Central memory CD4-positive, alpha-beta T cell (primary cell): ENCODE measurements at regions not wholly inside any gene's neighbourhood (a gene's known extent, or its start where the extent isn't known, plus 50 kb on each side); places are given as distances from the start of the nearest gene placed in this dataset.
A peak's percentile ranks its signal among the peaks of the same experiment; 100 is the strongest.

ENCODE experiments used
- DNase-seq: peaks from one replicate; pipeline ENCODE4 v3.0.0; 2022

- no peak for DNase-seq
Measured at GRCh38 chr7:130970696-130971095, 236.7 kb upstream of the KLF14 start.

DNA sequence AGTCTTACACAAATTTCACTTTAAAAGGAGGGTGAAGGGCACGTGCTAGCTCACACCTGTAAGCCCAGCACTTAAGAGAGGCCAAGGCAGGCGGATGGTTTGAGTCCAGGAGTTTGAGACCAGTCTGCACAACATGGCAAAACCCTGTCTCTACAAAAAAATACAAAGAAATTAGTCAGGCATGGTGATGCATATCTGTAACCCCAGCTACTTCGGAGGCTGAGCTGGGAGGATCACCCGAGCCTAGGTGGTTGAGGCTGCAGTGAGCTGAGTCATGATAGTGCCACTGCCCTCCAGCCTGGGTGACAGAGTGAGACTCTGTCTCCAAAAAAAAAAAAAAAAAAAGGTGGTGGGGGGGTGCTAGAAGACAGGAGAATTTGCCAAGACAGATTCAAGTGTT is 237.3 kb upstream of the KLF14 start:
- no peak for DNase-seq

DNA sequence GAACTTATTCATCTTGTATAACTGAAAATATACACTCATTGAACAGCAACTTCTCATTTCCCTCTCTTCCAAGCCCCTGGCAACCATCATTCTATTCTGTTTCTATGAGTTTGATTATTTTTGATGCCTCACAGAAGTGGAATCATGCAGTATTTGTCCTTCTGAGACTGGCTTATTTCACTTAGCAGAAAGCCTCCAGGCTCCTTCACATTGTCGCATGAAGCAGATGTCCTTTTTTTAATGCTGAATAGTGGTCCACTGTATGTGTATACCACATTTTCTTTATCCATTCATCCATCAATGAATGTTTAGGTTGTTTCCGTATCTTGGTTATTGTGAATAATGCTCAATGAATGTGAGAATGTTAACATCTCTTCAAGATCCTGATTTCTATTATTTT is 238.2 kb upstream of the KLF14 start:
- no peak for DNase-seq

DNA sequence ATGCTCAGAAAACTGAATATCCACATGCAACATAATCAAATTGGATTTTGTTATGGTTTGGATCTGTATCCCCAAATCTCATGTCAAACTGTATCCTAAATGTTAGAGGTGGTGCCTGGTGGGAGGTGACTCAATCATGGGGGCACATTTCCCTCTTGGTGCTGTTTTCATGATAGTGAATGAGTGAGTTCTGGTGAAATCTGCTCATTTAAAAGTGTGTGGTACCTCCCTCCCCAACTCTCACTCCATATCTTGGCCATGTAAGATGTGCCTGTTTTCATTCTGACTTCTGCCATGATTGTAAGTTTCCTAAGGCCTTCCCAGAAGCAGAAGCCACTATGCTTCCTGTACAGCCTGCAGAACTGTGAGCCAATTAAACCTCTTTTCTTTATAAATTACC is 239.6 kb upstream of the KLF14 start:
- no peak for DNase-seq

GRCh38 chr7:130974169-130974568 is 240.2 kb upstream of the KLF14 start:
- no peak for DNase-seq

DNA sequence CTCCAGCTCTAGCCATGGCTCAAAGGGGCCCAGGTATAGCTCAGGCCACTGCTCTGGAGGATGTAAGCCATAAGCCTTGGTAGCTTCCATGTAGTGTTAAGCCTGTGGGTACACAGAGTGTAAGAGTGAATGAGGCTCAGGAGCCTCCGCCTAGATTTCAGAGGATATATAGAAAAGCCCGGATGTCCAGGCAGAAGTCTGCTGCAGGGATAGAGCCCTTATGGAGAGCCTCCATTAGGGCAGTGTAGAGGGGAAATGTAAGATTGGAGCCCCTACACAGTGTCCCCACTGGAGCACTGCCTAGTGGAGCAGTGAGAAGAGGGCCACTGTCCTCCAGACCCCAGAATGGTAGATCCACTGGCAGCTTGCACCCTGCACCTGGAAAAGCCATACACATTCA is 240.8 kb upstream of the KLF14 start:
- no peak for DNase-seq

GRCh38 chr7:130975731-130976130 is 241.7 kb upstream of the KLF14 start:
- no peak for DNase-seq

GRCh38 chr7:130982160-130982638 is 248.2 kb upstream of the KLF14 start:
- DNase-seq, result peak; percentile 63

DNA sequence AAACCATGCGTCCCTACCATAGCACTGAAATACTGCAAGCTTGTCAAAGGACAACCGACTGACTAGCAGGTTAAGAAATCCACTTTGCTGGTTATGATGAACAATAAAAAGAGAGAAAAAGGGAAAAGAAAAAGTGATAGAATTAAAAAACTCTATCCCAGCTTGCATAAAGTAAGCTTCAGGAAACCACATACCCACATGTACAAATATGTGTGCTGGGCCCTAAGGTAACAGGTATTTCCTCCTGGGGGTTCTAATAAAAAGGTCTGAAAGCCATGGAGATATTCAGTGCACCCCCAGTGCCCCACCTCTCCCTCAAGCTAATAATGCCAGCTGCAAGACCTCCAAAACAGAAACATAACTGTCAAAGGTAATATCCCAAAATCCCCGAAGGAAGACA is 248.6 kb upstream of the KLF14 start:
- peak; percentile 17 for DNase-seq

DNA sequence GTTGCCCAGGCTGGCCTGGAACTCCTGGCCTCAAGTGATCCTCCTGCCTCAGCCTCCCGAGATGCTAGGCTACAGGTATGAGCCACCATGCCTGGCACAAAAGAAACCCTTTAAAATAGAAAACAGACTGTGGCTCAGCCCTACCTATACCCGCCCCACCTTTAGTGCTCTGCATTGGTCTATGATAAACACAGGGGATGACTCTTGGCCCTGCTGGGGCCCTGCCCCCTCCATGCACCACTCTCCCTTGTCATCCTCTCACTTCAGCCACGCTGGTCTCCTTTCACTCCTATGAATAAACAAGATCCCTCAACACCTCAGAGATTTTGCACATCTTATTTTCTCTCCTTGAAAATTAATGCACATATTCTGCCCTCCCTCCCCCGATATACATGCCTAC is 251.4 kb upstream of the KLF14 start:
- DNase-seq, result no peak

DNA sequence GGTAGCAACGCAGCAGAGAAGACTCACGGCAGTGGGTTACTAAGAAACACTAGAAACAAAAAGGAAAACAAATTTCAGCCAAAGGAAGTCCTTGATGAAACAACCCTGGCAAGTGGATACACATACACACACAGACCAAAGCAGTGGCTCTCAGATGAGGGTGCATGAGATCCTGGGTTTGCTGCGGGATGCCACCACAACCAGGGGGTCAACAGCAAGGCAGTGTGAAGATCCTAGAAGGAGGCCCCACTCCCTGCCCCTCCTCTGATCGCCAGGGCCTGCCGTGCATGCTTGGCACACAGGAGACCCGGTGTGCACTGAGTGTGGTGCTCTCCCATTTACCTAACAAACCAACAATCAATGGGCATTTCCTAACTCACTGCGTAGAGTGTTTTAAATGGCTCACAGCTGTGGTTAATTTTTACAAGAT is 252.3 kb upstream of the KLF14 start:
- DNase-seq, result peak; percentile 71

DNA sequence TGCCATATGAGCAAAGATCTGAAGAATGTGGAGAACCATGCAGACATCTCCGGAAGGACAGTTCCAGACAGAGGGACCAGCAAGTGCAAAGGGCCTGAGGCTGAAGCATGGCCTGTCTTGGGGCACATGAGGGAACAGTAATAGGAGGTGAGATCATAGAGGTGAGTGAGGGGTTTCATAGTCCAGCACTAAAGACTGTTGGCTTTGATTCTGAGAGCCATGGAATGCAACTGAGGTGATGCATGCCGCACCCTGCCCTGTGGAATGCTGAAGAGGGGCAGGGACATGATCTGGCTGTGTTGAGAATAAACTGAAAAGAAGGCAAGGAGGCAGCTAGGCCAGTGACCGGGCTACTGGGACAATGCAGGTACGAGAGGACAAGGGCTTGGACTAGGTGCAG is 253.1 kb upstream of the KLF14 start:
- no peak for DNase-seq

DNA sequence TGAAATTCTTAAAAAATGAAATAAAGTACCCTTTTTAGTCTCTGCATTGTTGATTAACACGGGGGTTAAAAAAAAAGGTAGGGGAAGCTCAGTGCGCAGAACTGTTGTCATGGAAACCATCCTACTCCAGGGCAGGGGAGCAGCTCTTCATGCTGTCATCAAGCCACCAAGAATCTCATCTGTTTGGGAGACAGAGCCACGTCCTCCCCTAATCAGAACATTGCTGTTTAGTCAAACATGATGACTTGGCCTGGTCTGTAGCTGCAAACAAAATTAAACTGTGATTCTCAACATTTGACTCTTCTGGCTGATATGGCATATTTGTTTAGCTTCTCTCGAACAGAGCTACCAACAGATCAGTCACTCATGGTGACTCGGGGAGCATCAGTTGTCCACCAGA is 254.4 kb upstream of the KLF14 start:
- DNase-seq, result peak; percentile 75

DNA sequence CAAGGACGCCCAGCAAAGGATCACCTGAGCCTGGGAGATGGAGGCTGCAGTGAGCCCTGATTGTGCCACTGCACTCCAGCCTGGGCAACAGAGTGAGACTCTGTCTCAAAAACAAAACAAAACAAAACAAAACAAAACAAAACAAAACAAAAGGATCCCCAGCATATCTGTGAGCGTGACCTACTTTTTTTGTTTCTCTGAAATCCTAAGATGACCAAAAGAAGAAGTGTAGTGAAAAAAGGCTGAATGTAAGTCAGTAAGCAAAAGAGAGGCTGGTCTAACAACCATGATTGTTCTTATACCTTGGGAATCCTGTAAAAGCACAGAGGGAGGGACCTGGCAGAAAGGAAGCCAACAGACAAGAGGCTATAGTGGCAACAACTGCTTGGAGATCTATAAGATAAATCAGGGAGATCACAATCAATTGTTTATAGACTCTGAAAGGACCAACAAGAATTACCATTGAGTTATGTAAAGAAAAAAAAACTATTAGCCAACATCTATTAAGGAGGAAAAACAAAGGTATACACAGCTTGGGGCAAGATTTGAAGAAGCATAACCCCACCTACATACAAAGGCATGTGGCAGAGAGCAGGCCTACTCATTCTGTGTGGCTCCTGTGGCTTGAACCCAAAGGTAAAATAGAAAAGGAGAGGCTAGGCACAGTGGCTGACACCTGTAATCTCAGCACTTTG is 255.2 kb upstream of the KLF14 start:
- DNase-seq, result peak; percentile 52

- DNase-seq, result peak; percentile 79
Measured at GRCh38 chr7:130990178-130990832, 256.3 kb upstream of the KLF14 start.

DNA sequence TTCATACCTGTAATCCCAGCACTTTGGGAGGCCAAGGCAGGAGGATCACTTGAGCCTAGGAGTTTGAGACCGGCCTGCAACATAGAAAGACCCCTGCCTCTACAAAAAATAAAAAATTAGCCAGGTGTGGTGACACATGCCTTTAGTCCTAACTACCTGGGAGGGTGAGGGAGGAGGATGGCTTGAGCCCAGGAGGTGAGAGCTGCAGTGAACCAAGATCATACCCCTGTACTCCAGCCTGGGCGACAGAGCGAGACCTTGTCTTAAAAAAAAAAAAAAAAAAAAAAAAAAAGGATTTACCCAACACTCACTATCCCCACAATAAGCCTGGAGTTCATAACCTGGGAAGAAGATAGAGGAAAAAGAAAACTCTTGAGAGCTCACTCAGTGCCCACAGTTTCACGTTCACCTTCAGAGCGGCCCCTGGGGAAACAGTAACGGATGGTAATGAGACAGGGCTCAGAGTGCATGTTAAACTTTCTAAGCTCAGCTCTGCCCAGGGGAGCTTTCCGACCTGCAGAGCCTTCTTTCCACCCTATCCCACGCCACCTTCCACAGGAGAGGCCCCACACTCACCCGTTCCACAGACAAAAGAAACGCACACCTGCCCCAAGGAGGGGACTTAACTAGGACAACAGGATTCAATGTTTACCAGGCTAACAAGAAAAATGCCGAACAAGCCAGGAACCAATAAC is 259.8 kb upstream of the KLF14 start:
- no peak for DNase-seq

GRCh38 chr7:130994378-130995115 is 260.5 kb upstream of the KLF14 start:
- no peak for DNase-seq

GRCh38 chr7:130995252-130996081 is 261.5 kb upstream of the KLF14 start:
- no peak for DNase-seq

- no peak for DNase-seq
Measured at GRCh38 chr7:130996205-130996832, 262.3 kb upstream of the KLF14 start.

- no peak for DNase-seq
Measured at GRCh38 chr7:130996833-130997231, 262.8 kb upstream of the KLF14 start.

GRCh38 chr7:130998993-130999602 is 265.1 kb upstream of the KLF14 start:
- no peak for DNase-seq
